Neural progenitor cell (in vitro differentiated cells): ENCODE measurements at regions not wholly inside any gene's neighbourhood (a gene's known extent, or its start where the extent isn't known, plus 50 kb on each side); places are given as distances from the start of the nearest gene placed in this dataset.
"Not testable (repeated sequence)": the region's sequence is repeated elsewhere in the genome, so short reads cannot be mapped to it uniquely, and the experiment has no call there.

ENCODE experiments used
- DNase-seq: peaks from one replicate; pipeline ENCODE4 v3.0.0-alpha.2; 2016; ENCODE audit warnings: low spot score
- H2AFZ ChIP-seq: fragments of 200-600 bp; sonication (generic); replicated peaks from 2 replicates; pipeline ENCODE4 v1.6.1; 2016; ENCODE audit warnings: antibody characterized with exemption
- H3F3A ChIP-seq: fragments of 200-600 bp; sonication (generic); 2 replicates; pipeline ENCODE4 v1.6.1; 2016; ENCODE audit warnings: antibody characterized with exemption, low read depth
- H3K27ac ChIP-seq: fragments of 200-600 bp; sonication (generic); 2 replicates; pipeline ENCODE4 v1.5.1; 2016; ENCODE audit warnings: mild to moderate bottlenecking
- H3K27me3 ChIP-seq: fragments of 200-600 bp; sonication (generic); 2 replicates; pipeline ENCODE4 v1.6.1; 2016; ENCODE audit warnings: mild to moderate bottlenecking, moderate library complexity
- H3K36me3 ChIP-seq: fragments of 200-600 bp; sonication (generic); 2 replicates; pipeline ENCODE4 v1.5.1; 2016
- H3K4me1 ChIP-seq: fragments of 200-600 bp; sonication (generic); 2 replicates; pipeline ENCODE4 v1.6.1; 2016; ENCODE audit warnings: mixed run types
- H3K4me2 ChIP-seq: fragments of 200-600 bp; sonication (generic); 2 replicates; pipeline ENCODE4 v1.6.1; 2016
- H3K4me3 ChIP-seq: fragments of 200-600 bp; sonication (generic); 2 replicates; pipeline ENCODE4 v1.5.1; 2016
- H3K79me2 ChIP-seq: fragments of 200-600 bp; sonication (generic); 2 replicates; pipeline ENCODE4 v1.6.1; 2016; ENCODE audit warnings: low read depth
- H3K9ac ChIP-seq: fragments of 200-600 bp; sonication (generic); 2 replicates; pipeline ENCODE4 v1.6.1; 2016
- H3K9me3 ChIP-seq: fragments of 200-600 bp; sonication (generic); 2 replicates; pipeline ENCODE4 v1.5.1; 2016; ENCODE audit warnings: low read depth
- H4K20me1 ChIP-seq: fragments of 200-600 bp; sonication (generic); 2 replicates; pipeline ENCODE4 v1.6.1; 2016; ENCODE audit warnings: low read depth
- H3K27ac Mint-ChIP-seq: 3 replicates; pipeline ENCODE4 v1.8.0; 2021; ENCODE audit warnings: mixed read lengths
- H3K27me3 Mint-ChIP-seq: 2 replicates; pipeline ENCODE4 v1.8.0; 2022; ENCODE audit warnings: low read depth, mild to moderate bottlenecking, inconsistent platforms, moderate library complexity, mixed read lengths; ENCODE audit not compliant: insufficient read depth
- H3K36me3 Mint-ChIP-seq: 3 replicates; pipeline ENCODE4 v1.8.0; 2021; ENCODE audit warnings: mixed read lengths
- H3K4me1 Mint-ChIP-seq: 3 replicates; pipeline ENCODE4 v1.8.0; 2021; ENCODE audit warnings: mixed read lengths
- H3K4me3 Mint-ChIP-seq: 3 replicates; pipeline ENCODE4 v1.8.0; 2021; ENCODE audit warnings: mild to moderate bottlenecking, moderate library complexity, mixed read lengths
- H3K9me3 Mint-ChIP-seq: 3 replicates; pipeline ENCODE4 v1.8.0; 2020; ENCODE audit warnings: mixed read lengths
- EZH2 ChIP-seq: fragments of 200-600 bp; sonication (generic); IDR thresholded peaks from 2 replicates; pipeline ENCODE4 v1.6.1; 2017; ENCODE audit warnings: antibody characterized with exemption, mild to moderate bottlenecking, moderate library complexity
- EZH2phosphoT487 ChIP-seq: fragments of 200-600 bp; sonication (generic); IDR thresholded peaks from 2 replicates; pipeline ENCODE4 v1.6.1; 2017; ENCODE audit warnings: antibody characterized with exemption
- TF ChIP-seq, protein P1 (sequence below): fragments of 200-600 bp; sonication (generic); IDR thresholded peaks from 2 replicates; pipeline ENCODE4 v1.5.1; 2017; ENCODE audit warnings: antibody characterized with exemption, mild to moderate bottlenecking

GRCh38 chr2:147416099-147416498 lies 428.7 kb upstream of the ACVR2A start:
- Mint-ChIP-seq H3K27me3 (peaks cover 2% of the 10 kb centered on the region), H3K9me3 (peaks cover 9% of the 10 kb centered on the region), H3K27ac (no peak overlapping the region), H3K4me3 (no peak overlapping the region), H3K4me1 (no peaks in the 10 kb centered on the region), H3K36me3 (no peaks in the 10 kb centered on the region)
- Histone ChIP-seq H2AFZ (no peak overlapping the region), H3K36me3 (no peaks in the 10 kb centered on the region), H3F3A (no peaks in the 10 kb centered on the region), H3K79me2 (no peaks in the 10 kb centered on the region), H3K27me3 (no peaks in the 10 kb centered on the region), H3K9ac (no peak overlapping the region), H3K4me2 (no peak overlapping the region), H3K27ac (no peak overlapping the region), H3K4me3 (no peak overlapping the region), H3K9me3 (no peaks in the 10 kb centered on the region), H3K4me1 (no peaks in the 10 kb centered on the region), H4K20me1 (no peaks in the 10 kb centered on the region)
- TF ChIP-seq EZH2phosphoT487 = no peak
- TF ChIP-seq EZH2 = no peak
- TF ChIP-seq, protein P1, sequence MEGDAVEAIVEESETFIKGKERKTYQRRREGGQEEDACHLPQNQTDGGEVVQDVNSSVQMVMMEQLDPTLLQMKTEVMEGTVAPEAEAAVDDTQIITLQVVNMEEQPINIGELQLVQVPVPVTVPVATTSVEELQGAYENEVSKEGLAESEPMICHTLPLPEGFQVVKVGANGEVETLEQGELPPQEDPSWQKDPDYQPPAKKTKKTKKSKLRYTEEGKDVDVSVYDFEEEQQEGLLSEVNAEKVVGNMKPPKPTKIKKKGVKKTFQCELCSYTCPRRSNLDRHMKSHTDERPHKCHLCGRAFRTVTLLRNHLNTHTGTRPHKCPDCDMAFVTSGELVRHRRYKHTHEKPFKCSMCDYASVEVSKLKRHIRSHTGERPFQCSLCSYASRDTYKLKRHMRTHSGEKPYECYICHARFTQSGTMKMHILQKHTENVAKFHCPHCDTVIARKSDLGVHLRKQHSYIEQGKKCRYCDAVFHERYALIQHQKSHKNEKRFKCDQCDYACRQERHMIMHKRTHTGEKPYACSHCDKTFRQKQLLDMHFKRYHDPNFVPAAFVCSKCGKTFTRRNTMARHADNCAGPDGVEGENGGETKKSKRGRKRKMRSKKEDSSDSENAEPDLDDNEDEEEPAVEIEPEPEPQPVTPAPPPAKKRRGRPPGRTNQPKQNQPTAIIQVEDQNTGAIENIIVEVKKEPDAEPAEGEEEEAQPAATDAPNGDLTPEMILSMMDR = no peak
- no peak for DNase-seq

DNA sequence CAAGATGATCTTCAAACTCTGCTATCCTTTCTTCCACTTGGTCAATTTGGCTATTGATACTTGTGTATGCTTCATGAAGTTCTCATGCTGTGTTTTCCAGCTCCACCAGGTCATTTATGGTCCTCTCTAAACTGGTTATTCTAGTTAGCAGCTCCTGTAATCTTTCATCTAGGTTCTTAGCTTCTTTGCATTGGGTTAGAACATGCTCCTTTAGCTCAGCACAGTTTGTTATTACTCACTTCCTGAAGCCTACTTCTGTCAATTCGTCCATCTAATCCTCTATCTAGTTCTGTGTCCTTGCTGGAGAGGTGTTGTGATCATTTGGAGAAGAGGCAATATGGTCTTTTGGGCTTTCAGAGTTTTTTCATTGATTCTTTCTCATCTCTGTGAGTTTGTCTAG lies 430.2 kb upstream of the ACVR2A start:
- not testable (repeated sequence) for H3K27ac Mint-ChIP-seq, H3K27me3 ChIP-seq, H3K4me2 ChIP-seq, H3K4me3 Mint-ChIP-seq, H3K4me1 ChIP-seq, H3K27me3 Mint-ChIP-seq, H3K9me3 ChIP-seq, H3K27ac ChIP-seq, H3K36me3 Mint-ChIP-seq, H3K4me1 Mint-ChIP-seq, H4K20me1 ChIP-seq, H3F3A ChIP-seq, H2AFZ ChIP-seq, H3K4me3 ChIP-seq, H3K9ac ChIP-seq, H3K36me3 ChIP-seq, H3K79me2 ChIP-seq, DNase-seq
- peaks cover 15% of the 10 kb centered on the region for H3K9me3 Mint-ChIP-seq

- peaks cover 4% of the 10 kb centered on the region for H3K27me3 Mint-ChIP-seq
- H3K4me1 Mint-ChIP-seq = no peaks in the 10 kb centered on the region
- no peak overlapping the region for H3K4me2 ChIP-seq
- TF ChIP-seq, protein P1 = no peak
- no peak for TF ChIP-seq EZH2
- no peak for TF ChIP-seq EZH2phosphoT487
- H3K4me3 Mint-ChIP-seq = no peak overlapping the region
- no peaks in the 10 kb centered on the region for H3F3A ChIP-seq
- no peaks in the 10 kb centered on the region for H3K36me3 ChIP-seq
- no peak overlapping the region for H3K4me3 ChIP-seq
- peaks cover 12% of the 10 kb centered on the region for H3K9me3 Mint-ChIP-seq
- no peaks in the 10 kb centered on the region for H3K79me2 ChIP-seq
- no peaks in the 10 kb centered on the region for H3K27me3 ChIP-seq
- H3K27ac Mint-ChIP-seq = no peak overlapping the region
- no peaks in the 10 kb centered on the region for H4K20me1 ChIP-seq
- no peak for DNase-seq
- H3K9me3 ChIP-seq = no peaks in the 10 kb centered on the region
- no peak overlapping the region for H3K9ac ChIP-seq
- H3K27ac ChIP-seq = no peak overlapping the region
- no peak overlapping the region for H2AFZ ChIP-seq
- no peaks in the 10 kb centered on the region for H3K4me1 ChIP-seq
- H3K36me3 Mint-ChIP-seq = no peaks in the 10 kb centered on the region
Measured at GRCh38 chr2:147408357-147408756, 436.5 kb upstream of the ACVR2A start.

- H3K27ac Mint-ChIP-seq = no peak overlapping the region
- Histone ChIP-seq H3K4me3 (no peak overlapping the region), H3K9ac (no peak overlapping the region), H3K4me1 (no peaks in the 10 kb centered on the region), H3K27me3 (no peaks in the 10 kb centered on the region), H2AFZ (no peak overlapping the region), H3K36me3 (no peaks in the 10 kb centered on the region), H3F3A (no peaks in the 10 kb centered on the region), H3K27ac (no peak overlapping the region), H3K79me2 (no peaks in the 10 kb centered on the region), H4K20me1 (no peaks in the 10 kb centered on the region), H3K4me2 (no peak overlapping the region), H3K9me3 (no peaks in the 10 kb centered on the region)
- no peaks in the 10 kb centered on the region for H3K36me3 Mint-ChIP-seq
- peaks cover 2% of the 10 kb centered on the region for H3K9me3 Mint-ChIP-seq
- no peaks in the 10 kb centered on the region for H3K4me1 Mint-ChIP-seq
- peaks cover 2% of the 10 kb centered on the region for H3K27me3 Mint-ChIP-seq
- TF ChIP-seq EZH2 (no peak), EZH2phosphoT487 (no peak)
- TF ChIP-seq, protein P1 = no peak
- no peak for DNase-seq
- no peak overlapping the region for H3K4me3 Mint-ChIP-seq
Measured at GRCh38 chr2:147405651-147406050, 439.2 kb upstream of the ACVR2A start.
